IMR-90 (cell line): ENCODE measurements at regions not wholly inside any gene's neighbourhood (a gene's known extent, or its start where the extent isn't known, plus 50 kb on each side); places are given as distances from the start of the nearest gene placed in this dataset.

Experiments
- ATAC-seq: fragments of 200-7000 bp; cut with Tn5 transposase; 2 replicates; pipeline ENCODE4 v1.9.1; 2020; ENCODE audit warnings: low read depth, mild to moderate bottlenecking, moderate library complexity
- BruUV-seq: library from RNA; stranded (reverse); fragments of 400-500 nt; replicated peaks from 2 replicates; lab custom pipeline; 2021; lab: Mats Ljungman, UMichigan
- CTCF ChIA-PET: fragments of 300-600 bp; formaldehyde crosslinking; extraction: SDS; loops from one replicate; lab custom pipeline; 2021; ENCODE audit warnings: antibody characterized with exemption; lab: Yijun Ruan, JAX
- POLR2A ChIA-PET: fragments of 300-600 bp; sonication (Branson Sonifier 250); formaldehyde crosslinking; loops from one replicate; lab custom pipeline; 2022; ENCODE audit warnings: antibody characterized with exemption; ENCODE audit not compliant: unreplicated experiment; lab: Charles Lee
- DNase-seq: peaks from one replicate; pipeline ENCODE4 v3.0.0; 2013
- H2AFZ ChIP-seq: replicated peaks from 2 replicates; pipeline ENCODE3; 2013; ENCODE audit warnings: low read length, mild to moderate bottlenecking; ENCODE audit not compliant: poor library complexity
- H2AK5ac ChIP-seq: 2 replicates; pipeline ENCODE4 v1.6.1; 2013; ENCODE audit warnings: low read depth, low read length, inconsistent platforms
- H2AK9ac ChIP-seq: replicated peaks from 2 replicates; pipeline ENCODE3; 2013; ENCODE audit warnings: mild to moderate bottlenecking, low read depth, low read length, moderate library complexity; ENCODE audit not compliant: poor library complexity
- H2BK120ac ChIP-seq: 2 replicates; pipeline ENCODE4 v1.6.1; 2013; ENCODE audit warnings: low read depth, low read length, inconsistent platforms
- H2BK15ac ChIP-seq: 3 replicates; pipeline ENCODE4 v1.6.1; 2013; ENCODE audit warnings: low read depth, low read length, inconsistent platforms
- H2BK20ac ChIP-seq: 2 replicates; pipeline ENCODE4 v1.6.1; 2013; ENCODE audit warnings: low read depth, mild to moderate bottlenecking, inconsistent platforms, low read length, moderate library complexity
- H2BK5ac ChIP-seq: 2 replicates; pipeline ENCODE4 v1.6.1; 2013; ENCODE audit warnings: mild to moderate bottlenecking, low read depth, low read length, inconsistent platforms; ENCODE audit not compliant: poor library complexity, severe bottlenecking
- H3K14ac ChIP-seq: replicated peaks from 2 replicates; pipeline ENCODE4 v1.6.1; 2013; ENCODE audit warnings: low read depth, low read length, inconsistent platforms
- H3K18ac ChIP-seq: 2 replicates; pipeline ENCODE4 v1.6.1; 2013; ENCODE audit warnings: low read depth, low read length, control low read depth
- H3K23ac ChIP-seq: 2 replicates; pipeline ENCODE4 v1.6.1; 2013; ENCODE audit warnings: low read depth, low read length, inconsistent platforms
- H3K27ac ChIP-seq: 2 replicates; pipeline ENCODE4 v1.5.1; 2013; ENCODE audit warnings: mild to moderate bottlenecking, control low read depth, low read length; ENCODE audit not compliant: insufficient read depth
- H3K27me3 ChIP-seq: 2 replicates; pipeline ENCODE4 v1.6.1; 2013; ENCODE audit warnings: low read length; ENCODE audit not compliant: control insufficient read depth, insufficient read depth
- H3K36me3 ChIP-seq: 2 replicates; pipeline ENCODE4 v1.6.1; 2013; ENCODE audit warnings: low read length, mixed read lengths; ENCODE audit not compliant: control insufficient read depth, insufficient read depth
- H3K4ac ChIP-seq: 2 replicates; pipeline ENCODE4 v1.6.1; 2013; ENCODE audit warnings: low read depth, low read length, inconsistent platforms
- H3K4me1 ChIP-seq: 2 replicates; pipeline ENCODE4 v1.6.1; 2013; ENCODE audit warnings: low read length, mixed read lengths; ENCODE audit not compliant: control insufficient read depth, insufficient read depth
- H3K4me2 ChIP-seq: 2 replicates; pipeline ENCODE4 v1.6.1; 2013; ENCODE audit warnings: low read depth, mild to moderate bottlenecking, control low read depth, low read length, moderate library complexity
- H3K4me3 ChIP-seq: 2 replicates; pipeline ENCODE4 v1.5.1; 2013; ENCODE audit warnings: low read depth, mild to moderate bottlenecking, control low read depth, low read length, moderate library complexity; ENCODE audit not compliant: insufficient read depth
- H3K56ac ChIP-seq: 2 replicates; pipeline ENCODE4 v1.6.1; 2013; ENCODE audit warnings: low read length, inconsistent platforms; ENCODE audit not compliant: insufficient read depth; ENCODE audit errors: extremely low read depth
- H3K79me1 ChIP-seq, 2 experiments: 2 replicates each; pipeline ENCODE4 v1.6.1; 2013; ENCODE audit warnings: low read length in 2 of 2, inconsistent platforms in 1 of 2, low read depth in 1 of 2
- H3K9ac ChIP-seq: 2 replicates; pipeline ENCODE4 v1.6.1; 2013; ENCODE audit warnings: low read depth, low read length, control low read depth
- H3K9me1 ChIP-seq: 2 replicates; pipeline ENCODE4 v1.6.1; 2013; ENCODE audit warnings: low read length, inconsistent platforms; ENCODE audit not compliant: insufficient read depth
- H3K9me3 ChIP-seq: 2 replicates; pipeline ENCODE4 v1.6.1; 2013; ENCODE audit warnings: low read length; ENCODE audit not compliant: control insufficient read depth, insufficient read depth
- H4K20me1 ChIP-seq: 2 replicates; pipeline ENCODE4 v1.6.1; 2013; ENCODE audit warnings: low read length, inconsistent platforms; ENCODE audit not compliant: insufficient read depth
- H4K5ac ChIP-seq: 2 replicates; pipeline ENCODE4 v1.6.1; 2013; ENCODE audit warnings: mild to moderate bottlenecking, low read depth, low read length, control low read depth
- H4K8ac ChIP-seq, 2 experiments: 2 replicates each; pipeline ENCODE4 v1.6.1; 2013; ENCODE audit warnings: low read depth in 2 of 2, low read length in 2 of 2, control low read depth in 1 of 2, inconsistent platforms in 1 of 2
- H4K91ac ChIP-seq: 2 replicates; pipeline ENCODE4 v1.6.1; 2013; ENCODE audit warnings: low read depth, low read length, inconsistent platforms; ENCODE audit not compliant: insufficient read depth
- CHD1 ChIP-seq: IDR thresholded peaks from 2 replicates; pipeline ENCODE4 v1.6.1; 2012; ENCODE audit warnings: low read depth, low read length, improper control_type of control experiment
- FOS ChIP-seq: fragments of 150-350 bp; IDR thresholded peaks from 2 replicates; pipeline ENCODE4 v1.6.1; 2016; ENCODE audit warnings: low read depth, low read length
- MAFK ChIP-seq: IDR thresholded peaks from 2 replicates; pipeline ENCODE4 v1.6.1; 2012; ENCODE audit warnings: low read depth, low read length, improper control_type of control experiment
- MAZ ChIP-seq: IDR thresholded peaks from 2 replicates; pipeline ENCODE4 v1.6.1; 2012; ENCODE audit warnings: low read depth, mild to moderate bottlenecking, low read length, improper control_type of control experiment, moderate library complexity, borderline replicate concordance
- MXI1 ChIP-seq: IDR thresholded peaks from 2 replicates; pipeline ENCODE4 v1.6.1; 2012; ENCODE audit warnings: low read depth, mild to moderate bottlenecking, low read length, moderate library complexity, borderline replicate concordance
- NFE2L2 ChIP-seq: fragments of 150-350 bp; IDR thresholded peaks from 2 replicates; pipeline ENCODE4 v1.6.1; 2016; ENCODE audit warnings: low read depth, mild to moderate bottlenecking, low read length
- RAD21 ChIP-seq: IDR thresholded peaks from 2 replicates; pipeline ENCODE4 v1.6.1; 2012; ENCODE audit warnings: low read length, improper control_type of control experiment
- SMC3 ChIP-seq: fragments of 150-350 bp; IDR thresholded peaks from 2 replicates; pipeline ENCODE4 v1.6.1; 2016; ENCODE audit warnings: low read depth, mild to moderate bottlenecking, antibody characterized with exemption, low read length, moderate library complexity
- WGBS, 2 experiments: methylation state at CpG; one replicate each; pipeline versions ENCODE4 v1.1.5 to v1.1.7; 2013; ENCODE audit warnings: missing lambda C conversion rate in 2 of 2; ENCODE audit not compliant: insufficient read length in 1 of 2; ENCODE audit errors: extremely low coverage in 2 of 2; 5-methylcytosine and 5-hydroxymethylcytosine counted together
- dilution Hi-C: fragments of 300-500 bp; cut with HindIII; formaldehyde crosslinking; loops from one replicate; pipeline ENCODE4 v1.14.3; 2018; ENCODE audit warnings: low sequenced_read_pairs; ENCODE audit not compliant: unreplicated experiment
- in situ Hi-C: fragments of 300-500 bp; cut with MboI; formaldehyde crosslinking; loops from 3 replicates; pipeline ENCODE4 v1.14.3; 2019; ENCODE audit warnings: low sequenced_read_pairs, inconsistent platforms, mixed read lengths
- intact Hi-C: fragments of 100-400 bp; cut with micrococcal nuclease; formaldehyde crosslinking; loops from 2 replicates; pipeline ENCODE4 v1.10.0; 2022
- TF ChIP-seq, protein P1 (sequence below): fragments of 150-350 bp; IDR thresholded peaks from 2 replicates; pipeline ENCODE4 v1.6.1; 2017; ENCODE audit warnings: mild to moderate bottlenecking, antibody characterized with exemption, low read length, low read depth
- TF ChIP-seq, protein P2 (sequence below): fragments of 150-350 bp; IDR thresholded peaks from 2 replicates; pipeline ENCODE4 v1.6.1; 2016; ENCODE audit warnings: low read depth, mild to moderate bottlenecking, low read length, moderate library complexity, borderline replicate concordance

DNA sequence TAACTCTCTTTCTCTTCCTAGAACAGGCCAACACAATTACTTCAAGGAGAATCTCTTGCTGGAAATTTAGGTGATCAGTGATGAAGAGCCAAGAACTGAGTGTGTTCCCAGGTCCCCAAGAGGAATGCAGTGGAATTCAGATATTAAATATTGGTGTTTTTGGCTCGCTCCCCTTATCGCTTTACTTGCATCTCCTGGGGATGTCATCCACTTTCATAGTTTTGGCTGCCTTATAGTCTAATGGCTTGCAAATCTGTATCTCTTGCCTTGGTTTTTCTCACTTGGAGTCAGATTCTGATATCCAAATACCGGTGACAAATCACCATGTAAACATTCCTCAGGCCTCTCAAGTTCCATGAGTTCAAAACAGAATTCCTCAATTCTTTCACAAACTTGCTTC lies 151.0 kb upstream of the C1orf87 start:
- Histone ChIP-seq H4K91ac (no peak overlapping the region), H2BK5ac (no peak overlapping the region), H3K4me3 (no peak overlapping the region), H3K14ac (no peak overlapping the region), H3K9ac (no peak overlapping the region), H2BK120ac (no peak overlapping the region), H3K79me1 (no peaks in the 10 kb centered on the region), H3K27ac (no peak overlapping the region), H3K4ac (no peak overlapping the region), H3K36me3 (no peaks in the 10 kb centered on the region), H3K23ac (no peak overlapping the region), H4K8ac (no peak overlapping the region), H3K4me1 (no peaks in the 10 kb centered on the region), H4K20me1 (no peaks in the 10 kb centered on the region), H3K9me1 (no peaks in the 10 kb centered on the region), H3K27me3 (no peaks in the 10 kb centered on the region), H2AFZ (no peak overlapping the region), H3K9me3 (no peaks in the 10 kb centered on the region), H3K56ac (no peak overlapping the region), H4K5ac (no peak overlapping the region), H2BK15ac (no peak overlapping the region), H3K18ac (no peak overlapping the region), H2AK9ac (no peak overlapping the region), H3K4me2 (no peak overlapping the region), H2BK20ac (no peak overlapping the region), H2AK5ac (no peak overlapping the region)
- in situ Hi-C loops (no loop called here), dilution Hi-C loops (no loop called here), intact Hi-C loops (no loop called here)
- CTCF ChIA-PET = no interaction called here
- ATAC-seq (no peak), DNase-seq (no peak)
- 38% methylated on average over 1 of the region's 3 CpGs; no CpG with 5 or more reads in 1 of the 2 experiments for WGBS, 2 experiments
- TF ChIP-seq CHD1 = no peak
- TF ChIP-seq FOS = no peak
- TF ChIP-seq SMC3 = no peak
- TF ChIP-seq, protein P1, sequence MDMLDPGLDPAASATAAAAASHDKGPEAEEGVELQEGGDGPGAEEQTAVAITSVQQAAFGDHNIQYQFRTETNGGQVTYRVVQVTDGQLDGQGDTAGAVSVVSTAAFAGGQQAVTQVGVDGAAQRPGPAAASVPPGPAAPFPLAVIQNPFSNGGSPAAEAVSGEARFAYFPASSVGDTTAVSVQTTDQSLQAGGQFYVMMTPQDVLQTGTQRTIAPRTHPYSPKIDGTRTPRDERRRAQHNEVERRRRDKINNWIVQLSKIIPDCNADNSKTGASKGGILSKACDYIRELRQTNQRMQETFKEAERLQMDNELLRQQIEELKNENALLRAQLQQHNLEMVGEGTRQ = no peak
- TF ChIP-seq MAFK = no peak
- TF ChIP-seq MAZ = no peak
- no peak for TF ChIP-seq NFE2L2
- TF ChIP-seq RAD21 = no peak
- TF ChIP-seq, protein P2, sequence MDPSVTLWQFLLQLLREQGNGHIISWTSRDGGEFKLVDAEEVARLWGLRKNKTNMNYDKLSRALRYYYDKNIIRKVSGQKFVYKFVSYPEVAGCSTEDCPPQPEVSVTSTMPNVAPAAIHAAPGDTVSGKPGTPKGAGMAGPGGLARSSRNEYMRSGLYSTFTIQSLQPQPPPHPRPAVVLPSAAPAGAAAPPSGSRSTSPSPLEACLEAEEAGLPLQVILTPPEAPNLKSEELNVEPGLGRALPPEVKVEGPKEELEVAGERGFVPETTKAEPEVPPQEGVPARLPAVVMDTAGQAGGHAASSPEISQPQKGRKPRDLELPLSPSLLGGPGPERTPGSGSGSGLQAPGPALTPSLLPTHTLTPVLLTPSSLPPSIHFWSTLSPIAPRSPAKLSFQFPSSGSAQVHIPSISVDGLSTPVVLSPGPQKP = no peak
- no peak for TF ChIP-seq MXI1
- no TSS peak for BruUV-seq
- POLR2A ChIA-PET = no interaction called here
